ENCODE measurements at regions not wholly inside any gene's neighbourhood (a gene's known extent, or its start where the extent isn't known, plus 50 kb on each side); places are given as distances from the start of the nearest gene placed in this dataset.

- intact Hi-C loops (cut with micrococcal nuclease; ENCODE audit: unreplicated experiment), result no loop called here
- H3K27ac Mint-ChIP-seq (ENCODE audit: unreplicated experiment), result no peak overlapping the region
- no TSS peak for BruUV-seq (replicated peaks)
- no peak overlapping the region for H3K4me3 ChIP-seq (ENCODE audit: low read depth, low read length)
- no peaks in the 10 kb centered on the region for H3K27me3 Mint-ChIP-seq (ENCODE audit: insufficient read depth, unreplicated experiment)
- CTCF ChIA-PET, result no interaction called here
- no peaks in the 10 kb centered on the region for H3K27me3 ChIP-seq (replicated peaks; ENCODE audit: control insufficient read depth, insufficient read depth, low read length)
- H3K4me3 Mint-ChIP-seq (ENCODE audit: unreplicated experiment), result no peak overlapping the region
- H3K4me1 Mint-ChIP-seq (ENCODE audit: low read depth, unreplicated experiment), result peaks cover 36% of the 10 kb centered on the region
- H3K9me3 Mint-ChIP-seq (ENCODE audit: unreplicated experiment), result no peaks in the 10 kb centered on the region
- no peaks in the 10 kb centered on the region for H3K36me3 ChIP-seq (ENCODE audit: control insufficient read depth, insufficient read depth, low read length)
- DNase-seq, result no peak
- no peaks in the 10 kb centered on the region for H3K36me3 Mint-ChIP-seq (ENCODE audit: insufficient read depth, unreplicated experiment)
- no peaks in the 10 kb centered on the region for H3K9me3 ChIP-seq
- no peak for TF ChIP-seq CTCF (IDR thresholded peaks at IDR 0.05; ENCODE audit: insufficient read depth in 1 of 2, low read depth in 1 of 2, low read length in 1 of 2, severe bottlenecking in 1 of 2, unreplicated experiment in 1 of 2)
- POLR2A ChIA-PET, result no interaction called here
- H3K4me1 ChIP-seq, result peaks cover 22% of the 10 kb centered on the region
Observed at GRCh38 chr5:32503261-32503660, 58.7 kb upstream of the ZFR start.

DNA sequence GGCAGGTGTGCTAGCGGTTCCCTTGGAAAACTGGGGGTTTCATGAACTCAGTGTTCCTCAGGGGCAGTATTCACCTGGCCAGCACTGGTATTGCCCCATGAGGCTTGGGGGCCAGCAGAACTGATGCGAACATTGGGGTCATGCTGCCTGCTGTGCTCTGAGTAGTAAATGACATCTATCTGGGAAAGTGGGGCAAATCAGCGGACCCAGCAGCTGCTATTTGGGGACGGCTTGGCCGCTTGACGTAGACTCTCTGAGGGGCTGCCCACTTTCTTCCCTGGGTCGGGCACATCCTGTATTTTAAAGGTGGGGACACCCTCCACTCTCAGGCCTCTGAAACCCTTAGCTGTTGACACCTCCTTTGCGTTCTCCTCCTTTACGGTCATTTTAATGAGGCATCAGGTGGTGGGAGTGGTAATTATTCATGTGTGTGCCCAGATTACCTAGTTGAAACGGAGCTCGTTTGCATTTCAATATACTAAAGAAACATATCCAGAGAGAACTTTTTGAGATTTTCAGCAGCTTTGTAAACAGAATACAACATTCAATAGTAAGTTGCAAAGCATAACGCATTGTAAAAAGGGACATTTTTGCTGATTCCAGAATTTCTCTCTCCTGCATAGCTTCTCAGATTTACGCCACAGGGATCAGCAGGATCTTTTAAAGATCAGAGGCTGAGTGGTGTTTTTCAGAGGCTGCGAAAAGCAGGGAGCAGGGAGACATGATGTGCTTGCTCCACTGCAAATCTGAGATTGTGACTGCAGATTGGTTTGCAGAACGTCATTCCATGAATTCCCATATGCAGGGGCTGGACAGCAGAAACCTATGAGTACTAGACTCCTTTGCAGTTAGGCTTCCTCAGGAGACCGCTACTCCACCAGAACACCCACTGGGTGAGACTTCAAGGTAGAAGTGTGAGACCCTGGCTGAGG, 56.8 kb upstream of the ZFR start:
- Mint-ChIP-seq H3K9me3 (ENCODE audit: unreplicated experiment) (no peaks in the 10 kb centered on the region), H3K4me1 (ENCODE audit: low read depth, unreplicated experiment) (peaks cover 32% of the 10 kb centered on the region), H3K27ac (ENCODE audit: unreplicated experiment) (no peak overlapping the region), H3K36me3 (ENCODE audit: insufficient read depth, unreplicated experiment) (no peaks in the 10 kb centered on the region), H3K4me3 (ENCODE audit: unreplicated experiment) (no peak overlapping the region), H3K27me3 (ENCODE audit: insufficient read depth, unreplicated experiment) (no peaks in the 10 kb centered on the region)
- H3K4me3 ChIP-seq (ENCODE audit: low read depth, low read length), result no peak overlapping the region
- no TSS peak for BruUV-seq (replicated peaks)
- intact Hi-C loops (cut with micrococcal nuclease; ENCODE audit: unreplicated experiment), result no loop called here
- H3K36me3 ChIP-seq (ENCODE audit: control insufficient read depth, insufficient read depth, low read length), result no peaks in the 10 kb centered on the region
- H3K9me3 ChIP-seq, result no peaks in the 10 kb centered on the region
- ChIA-PET CTCF (no interaction called here), POLR2A (no interaction called here)
- peaks cover 28% of the 10 kb centered on the region for H3K4me1 ChIP-seq
- H3K27me3 ChIP-seq (replicated peaks; ENCODE audit: control insufficient read depth, insufficient read depth, low read length), result no peaks in the 10 kb centered on the region
- DNase-seq, result no peak
- TF ChIP-seq CTCF (IDR thresholded peaks at IDR 0.05; ENCODE audit: insufficient read depth in 1 of 2, low read depth in 1 of 2, low read length in 1 of 2, severe bottlenecking in 1 of 2, unreplicated experiment in 1 of 2), result no peak

- Mint-ChIP-seq H3K9me3 (ENCODE audit: unreplicated experiment) (no peaks in the 10 kb centered on the region), H3K27me3 (ENCODE audit: insufficient read depth, unreplicated experiment) (no peaks in the 10 kb centered on the region), H3K4me3 (ENCODE audit: unreplicated experiment) (no peak overlapping the region), H3K27ac (ENCODE audit: unreplicated experiment) (peak overlapping the region; percentile 36), H3K36me3 (ENCODE audit: insufficient read depth, unreplicated experiment) (no peaks in the 10 kb centered on the region), H3K4me1 (ENCODE audit: low read depth, unreplicated experiment) (peaks cover 32% of the 10 kb centered on the region)
- no peak overlapping the region for H3K4me3 ChIP-seq (ENCODE audit: low read depth, low read length)
- H3K27me3 ChIP-seq (replicated peaks; ENCODE audit: control insufficient read depth, insufficient read depth, low read length), result no peaks in the 10 kb centered on the region
- H3K36me3 ChIP-seq (ENCODE audit: control insufficient read depth, insufficient read depth, low read length), result no peaks in the 10 kb centered on the region
- BruUV-seq (replicated peaks), result no TSS peak
- no peak for TF ChIP-seq CTCF (IDR thresholded peaks at IDR 0.05; ENCODE audit: insufficient read depth in 1 of 2, low read depth in 1 of 2, low read length in 1 of 2, severe bottlenecking in 1 of 2, unreplicated experiment in 1 of 2)
- POLR2A ChIA-PET, result no interaction called here
- H3K4me1 ChIP-seq, result peaks cover 28% of the 10 kb centered on the region
- CTCF ChIA-PET, result interaction anchor here (1.3 to 1.7 kb wide), 3 partner anchors 9 to 90 kb away, joined by 3 to 8 read pairs (median 4); no protein-coding TSS in a partner anchor
- no peaks in the 10 kb centered on the region for H3K9me3 ChIP-seq
- DNase-seq, result no peak
- intact Hi-C loops (cut with micrococcal nuclease; ENCODE audit: unreplicated experiment), result no loop called here
Observed at GRCh38 chr5:32500181-32500580, 55.6 kb upstream of the ZFR start.
